Brain microvascular endothelial cell (primary cell): ENCODE measurements at regions not wholly inside any gene's neighbourhood (a gene's known extent, or its start where the extent isn't known, plus 50 kb on each side); places are given as distances from the start of the nearest gene placed in this dataset.
"Not testable (repeated sequence)": the region's sequence is repeated elsewhere in the genome, so short reads cannot be mapped to it uniquely, and the experiment has no call there.

Experiments
- DNase-seq: peaks from one replicate; pipeline ENCODE4 v3.0.0-alpha.2; 2020
- H3K27ac ChIP-seq: fragments of 250-450 bp; sonication (Bioruptor Pico); 2 replicates; pipeline ENCODE4 v1.5.1; 2020; ENCODE audit warnings: mild to moderate bottlenecking, moderate library complexity
- H3K27me3 ChIP-seq: fragments of 250-450 bp; sonication (Bioruptor Pico); replicated peaks from 2 replicates; pipeline ENCODE4 v1.5.1; 2020; ENCODE audit warnings: mild to moderate bottlenecking
- H3K36me3 ChIP-seq: fragments of 250-450 bp; sonication (Bioruptor Pico); replicated peaks from 2 replicates; pipeline ENCODE4 v1.5.1; 2020; ENCODE audit warnings: mild to moderate bottlenecking
- H3K4me3 ChIP-seq: 2 replicates; pipeline ENCODE4 v1.5.1; 2011; ENCODE audit warnings: low read depth, mild to moderate bottlenecking, control low read depth, low read length, moderate library complexity
- in situ Hi-C: cut with HindIII; loops from 2 replicates; pipeline ENCODE4 v1.10.0; 2017; ENCODE audit warnings: low sequenced_read_pairs, low pct_ligation_motif_present

DNA sequence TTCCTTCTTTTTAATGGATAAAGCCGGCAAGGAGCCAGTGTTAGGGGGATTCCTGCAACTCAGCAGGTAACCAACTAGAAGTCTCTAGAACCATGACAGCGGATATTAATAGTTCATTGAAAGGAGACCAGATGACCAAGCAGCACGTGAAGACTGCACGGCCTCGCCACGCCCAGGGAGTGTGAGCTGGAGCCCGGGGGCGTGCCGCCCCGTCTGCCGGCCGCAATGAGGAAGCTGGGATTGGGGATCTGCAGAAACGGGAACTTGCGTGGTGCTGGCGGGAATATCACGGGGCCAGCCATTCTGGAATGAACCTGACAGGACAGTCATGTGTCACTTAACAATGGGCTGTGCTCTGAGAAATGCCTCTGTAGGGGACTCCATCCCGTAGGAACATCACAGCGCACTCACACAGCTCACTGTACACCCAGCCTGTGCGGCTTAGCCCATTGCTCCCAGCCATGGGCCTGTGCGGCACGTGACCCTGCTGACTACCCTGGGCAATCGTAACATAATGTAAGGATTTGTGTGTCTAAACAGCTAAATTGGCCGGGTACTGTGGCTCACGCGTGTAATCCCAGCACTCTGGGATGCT is 4092.8 kb upstream of the TPTE start:
- H3K4me3 ChIP-seq, H3K27me3 ChIP-seq, H3K36me3 ChIP-seq, H3K27ac ChIP-seq, in situ Hi-C loops, DNase-seq: not testable (repeated sequence)

DNA sequence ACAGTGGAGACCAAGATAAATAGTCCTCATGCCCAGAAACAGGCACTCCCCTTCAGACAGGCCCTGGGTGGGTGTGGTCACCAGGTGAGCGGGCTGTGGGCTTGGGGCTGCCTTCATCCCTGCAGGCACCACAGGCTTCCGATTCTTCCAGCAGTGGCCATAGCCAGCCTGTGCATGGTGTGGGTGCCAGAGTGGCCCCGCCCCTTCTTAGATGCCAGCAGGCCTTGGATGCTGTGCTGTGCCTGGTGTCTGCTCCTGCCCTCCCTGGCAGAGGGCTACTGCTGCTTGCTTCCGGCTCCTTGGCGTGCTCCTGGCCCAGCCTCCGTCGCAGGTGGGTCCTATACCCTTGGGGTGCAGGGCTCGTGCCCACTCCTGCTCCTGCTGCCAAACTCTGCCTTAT is 4091.5 kb upstream of the TPTE start:
- H3K27ac ChIP-seq, in situ Hi-C loops, H3K4me3 ChIP-seq, H3K36me3 ChIP-seq, H3K27me3 ChIP-seq, DNase-seq: not testable (repeated sequence)

DNA sequence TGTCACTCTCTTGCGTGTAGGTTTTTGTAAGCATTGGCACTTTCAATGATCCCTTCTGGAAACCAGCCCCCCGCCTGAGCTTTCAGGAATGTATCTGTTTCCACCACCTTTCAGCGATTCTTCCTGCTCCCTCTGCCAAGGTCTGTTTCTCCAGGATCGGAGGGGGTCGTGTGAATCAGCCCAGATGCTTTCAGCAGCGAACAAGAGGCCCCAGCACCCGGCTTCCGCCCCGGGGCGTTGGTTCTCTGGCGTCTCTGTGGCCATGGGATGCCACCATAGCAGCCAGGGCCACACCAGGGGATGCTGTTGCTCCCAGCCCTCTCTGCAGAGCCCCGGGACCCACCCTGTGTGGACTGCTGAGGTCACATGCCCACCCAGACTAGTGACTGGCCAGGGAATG is 4088.2 kb upstream of the TPTE start:
- DNase-seq, H3K27ac ChIP-seq, in situ Hi-C loops, H3K4me3 ChIP-seq, H3K27me3 ChIP-seq, H3K36me3 ChIP-seq: not testable (repeated sequence)

DNA sequence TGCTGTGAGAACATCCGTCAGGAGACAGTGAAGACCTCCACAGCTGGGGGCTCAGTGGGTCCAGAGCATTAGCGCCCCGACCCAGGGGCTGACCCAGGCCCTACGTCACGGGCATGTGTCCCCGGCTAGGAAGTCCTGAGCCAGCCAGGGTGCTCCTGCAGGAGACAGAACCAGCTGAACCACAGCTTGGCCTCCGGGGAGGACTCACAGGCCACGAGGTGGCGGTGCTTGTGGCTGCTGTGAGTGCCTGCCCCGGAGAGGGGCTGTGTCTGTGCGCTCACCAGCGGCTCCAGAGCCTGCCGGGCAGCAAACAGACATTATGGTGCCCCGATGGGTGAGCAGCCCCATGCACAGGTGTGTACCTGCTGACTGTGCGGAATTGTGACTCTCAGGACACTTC is 4085.2 kb upstream of the TPTE start:
- H3K27me3 ChIP-seq, in situ Hi-C loops, H3K4me3 ChIP-seq, H3K36me3 ChIP-seq, DNase-seq, H3K27ac ChIP-seq: not testable (repeated sequence)

- DNase-seq, H3K27me3 ChIP-seq, H3K27ac ChIP-seq, H3K4me3 ChIP-seq, H3K36me3 ChIP-seq, in situ Hi-C loops: not testable (repeated sequence)
Observed at GRCh38 chr21:6436971-6437833, 4084.2 kb upstream of the TPTE start.

- H3K27ac ChIP-seq, H3K36me3 ChIP-seq, H3K4me3 ChIP-seq, DNase-seq, in situ Hi-C loops, H3K27me3 ChIP-seq: not testable (repeated sequence)
Observed at GRCh38 chr21:6437834-6438187, 4083.6 kb upstream of the TPTE start.

DNA sequence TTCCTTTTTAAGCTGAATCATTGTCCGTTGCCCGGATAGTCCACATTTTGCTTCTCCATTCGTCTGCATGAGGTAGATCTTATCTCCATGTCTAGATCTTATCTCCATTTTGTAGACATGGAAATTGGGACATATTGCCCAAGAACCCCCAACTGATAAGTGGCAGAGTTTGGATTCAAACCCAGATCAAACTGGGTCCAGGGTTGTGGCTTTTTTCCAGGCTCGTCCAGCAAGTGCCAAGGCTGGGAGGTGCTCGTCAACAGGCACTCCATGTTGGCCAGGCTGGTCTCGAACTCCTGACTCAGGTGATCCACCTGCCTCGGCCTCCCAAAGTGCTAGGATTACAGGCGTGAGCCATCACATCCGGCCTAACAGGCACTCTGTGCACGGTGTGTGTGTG is 4082.3 kb upstream of the TPTE start:
- H3K27ac ChIP-seq, in situ Hi-C loops, H3K36me3 ChIP-seq, DNase-seq, H3K4me3 ChIP-seq, H3K27me3 ChIP-seq: not testable (repeated sequence)

DNA sequence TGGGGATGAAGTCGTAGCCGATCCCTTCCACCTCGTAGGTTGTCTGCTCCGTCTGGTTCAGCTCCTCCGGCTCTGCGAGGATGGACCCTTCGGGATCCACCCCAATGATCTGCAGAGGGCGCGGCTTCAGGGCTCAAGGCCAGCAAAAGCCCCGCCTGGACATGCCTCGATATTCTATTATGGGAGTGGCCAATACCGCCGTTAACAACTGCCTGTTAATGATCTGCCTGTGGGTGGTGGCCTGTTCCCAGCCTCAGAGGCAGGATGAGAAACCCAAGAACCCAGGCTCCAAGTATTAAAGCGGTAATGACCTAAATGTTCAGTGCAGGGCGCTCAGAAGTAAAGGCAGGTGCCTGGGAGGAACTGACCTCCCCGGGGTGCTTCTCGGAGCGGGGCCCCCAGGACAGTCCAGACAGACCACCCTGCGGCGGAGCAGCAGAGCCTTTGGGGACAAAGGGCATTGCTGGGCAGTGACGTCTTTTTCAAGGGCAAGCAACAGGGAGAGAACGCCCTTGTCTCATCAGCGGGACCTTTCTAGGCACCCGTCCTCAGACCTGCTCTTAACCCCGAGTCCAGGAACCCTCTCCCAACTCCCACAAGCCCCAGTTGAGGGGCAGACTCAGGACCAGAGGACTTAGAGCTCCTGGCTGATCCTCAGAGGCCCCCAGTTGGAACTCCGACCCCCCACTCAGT is 4066.6 kb upstream of the TPTE start:
- DNase-seq, H3K4me3 ChIP-seq, H3K36me3 ChIP-seq, H3K27ac ChIP-seq, H3K27me3 ChIP-seq, in situ Hi-C loops: not testable (repeated sequence)

- DNase-seq, H3K4me3 ChIP-seq, in situ Hi-C loops, H3K27ac ChIP-seq, H3K36me3 ChIP-seq, H3K27me3 ChIP-seq: not testable (repeated sequence)
Observed at GRCh38 chr21:6456011-6456661, 4065.2 kb upstream of the TPTE start.

DNA sequence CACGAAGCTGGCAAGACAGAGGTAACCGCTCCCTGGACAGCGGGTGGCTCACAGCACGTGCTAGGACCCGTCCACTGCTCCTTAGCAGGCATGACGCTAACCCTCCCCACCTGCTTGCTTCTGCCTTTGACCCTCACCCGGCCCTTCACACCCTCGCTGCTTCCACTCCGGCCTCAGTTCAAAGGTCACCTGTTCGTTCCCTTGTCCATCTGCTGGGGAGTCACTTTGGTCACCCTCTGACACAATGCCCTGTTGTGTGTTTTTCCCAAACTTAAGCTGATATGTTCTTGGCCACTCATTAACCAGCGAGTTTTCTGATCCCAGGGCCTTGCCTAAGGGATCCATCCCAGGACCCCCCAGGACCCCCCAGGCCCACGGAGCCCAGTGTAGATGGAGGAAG is 4061.6 kb upstream of the TPTE start:
- DNase-seq, H3K4me3 ChIP-seq, in situ Hi-C loops: not testable (repeated sequence)

DNA sequence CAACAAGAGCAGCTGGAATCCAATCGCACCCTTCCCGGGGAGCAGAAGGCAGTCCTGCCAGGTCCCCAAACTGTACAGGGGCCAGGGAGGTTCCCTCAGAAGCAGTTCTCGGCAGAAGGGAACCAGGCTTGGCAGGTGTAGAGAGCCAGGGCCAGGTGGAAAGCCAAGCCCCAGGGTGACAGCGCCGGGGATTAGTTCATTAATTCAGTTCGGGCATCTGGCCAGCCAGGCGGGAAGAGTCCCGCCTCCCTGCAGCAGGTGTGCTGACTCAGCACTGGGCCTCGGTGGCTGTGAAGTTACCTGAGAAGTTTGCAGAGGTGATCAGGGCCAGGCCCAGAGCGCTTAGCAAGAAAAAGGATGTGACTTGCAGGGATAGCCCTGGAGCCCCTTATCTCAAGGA is 4060.0 kb upstream of the TPTE start:
- in situ Hi-C loops, H3K27ac ChIP-seq, H3K4me3 ChIP-seq, DNase-seq, H3K27me3 ChIP-seq, H3K36me3 ChIP-seq: not testable (repeated sequence)

More for the DNA sequence above, 4061.6 kb upstream of the TPTE start:
- not testable (repeated sequence) for H3K36me3 ChIP-seq, H3K27ac ChIP-seq, H3K27me3 ChIP-seq

GRCh38 chr21:6464419-6464818 is 4057.0 kb upstream of the TPTE start:
- H3K27ac ChIP-seq, H3K4me3 ChIP-seq, H3K36me3 ChIP-seq, in situ Hi-C loops, DNase-seq, H3K27me3 ChIP-seq: not testable (repeated sequence)

DNA sequence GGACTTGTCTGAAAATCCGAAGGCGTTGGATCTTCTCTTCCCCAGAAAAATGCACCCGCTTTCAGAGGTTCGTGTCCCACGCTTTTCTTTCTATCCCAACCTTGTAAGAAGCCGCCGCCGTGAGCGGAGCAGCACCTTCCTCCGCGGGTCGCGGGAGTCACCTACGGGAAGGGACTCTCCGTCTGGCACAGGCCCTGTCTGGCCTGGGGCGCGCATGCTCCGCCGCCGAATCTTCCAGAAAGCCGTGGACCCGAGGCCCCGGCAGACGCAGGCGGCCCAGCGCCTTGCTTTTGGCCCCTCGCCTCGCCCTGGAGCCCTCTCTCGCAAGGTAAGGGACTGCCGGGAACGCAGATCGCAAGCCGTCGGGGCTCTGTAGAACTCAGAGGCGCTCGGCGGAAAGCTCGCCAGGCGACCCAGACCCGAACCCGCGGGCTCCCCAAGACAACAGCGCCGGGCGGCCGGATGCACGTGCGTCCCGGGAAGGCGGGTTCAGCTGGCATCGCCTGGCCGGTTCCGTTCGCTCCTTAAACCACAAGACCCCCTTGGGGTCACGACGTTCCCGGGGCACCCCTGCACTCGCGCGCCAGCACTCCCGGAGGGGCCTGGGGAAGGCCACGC is 4055.2 kb upstream of the TPTE start:
- in situ Hi-C loops, H3K4me3 ChIP-seq, H3K27ac ChIP-seq, H3K27me3 ChIP-seq, H3K36me3 ChIP-seq, DNase-seq: not testable (repeated sequence)

DNA sequence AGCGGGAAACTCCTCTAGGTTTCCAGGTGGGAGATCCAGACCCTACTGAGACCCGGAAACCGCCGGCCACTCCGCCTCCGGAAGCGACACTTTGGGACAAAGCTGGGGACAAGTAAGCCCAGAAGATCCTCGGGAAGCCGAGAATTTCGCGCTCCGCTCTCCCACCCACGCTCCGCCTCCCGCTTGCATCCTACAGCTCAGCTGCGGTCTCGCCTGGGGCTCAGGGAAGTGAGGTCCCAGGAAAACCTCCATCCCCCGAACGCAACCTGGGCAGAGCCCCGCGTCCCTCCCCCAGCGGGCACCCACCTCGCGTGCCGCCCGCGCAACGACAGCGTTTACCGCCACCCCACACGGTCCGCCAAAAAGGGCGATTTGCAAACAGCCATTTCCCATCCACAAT is 4054.7 kb upstream of the TPTE start:
- H3K4me3 ChIP-seq, H3K36me3 ChIP-seq, H3K27ac ChIP-seq, DNase-seq, H3K27me3 ChIP-seq, in situ Hi-C loops: not testable (repeated sequence)
